Activated CD8-positive, alpha-beta memory T cell treated with anti-CD3 and anti-CD28 coated beads for 48 hours (primary cell): ENCODE measurements at regions not wholly inside any gene's neighbourhood (a gene's known extent, or its start where the extent isn't known, plus 50 kb on each side); places are given as distances from the start of the nearest gene placed in this dataset.

Experiments used
- DNase-seq, 3 experiments: peaks; one replicate each; pipeline ENCODE4 v3.0.0-alpha.2; 2020; ENCODE audit warnings: low read depth in 2 of 3, low spot score in 2 of 3

GRCh38 chr7:33725111-33726025 is 180.0 kb upstream of the BMPER start:
- no peak for DNase-seq

GRCh38 chr7:33726582-33726981 is 178.8 kb upstream of the BMPER start:
- DNase-seq: no peak

DNA sequence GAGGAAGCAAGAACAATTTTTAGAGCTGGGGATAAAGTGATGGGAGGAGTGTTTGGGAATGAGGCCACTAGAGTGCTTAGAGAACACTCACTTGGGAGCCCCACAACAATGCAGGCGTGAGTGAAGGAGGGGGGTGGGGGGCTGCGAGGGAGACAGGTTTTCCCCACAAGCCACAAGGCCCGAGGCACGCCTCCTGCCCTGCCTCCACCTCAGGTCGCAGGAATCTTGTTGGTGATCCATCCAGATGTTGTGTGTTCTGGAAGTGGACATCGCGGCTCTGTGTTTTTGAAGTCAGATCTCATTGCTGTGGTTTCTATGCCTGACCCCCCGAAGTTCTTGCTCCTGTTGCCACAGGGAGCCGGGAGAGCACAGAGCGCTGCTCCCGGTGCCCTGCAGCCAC is 178.0 kb upstream of the BMPER start:
- no peak for DNase-seq

DNA sequence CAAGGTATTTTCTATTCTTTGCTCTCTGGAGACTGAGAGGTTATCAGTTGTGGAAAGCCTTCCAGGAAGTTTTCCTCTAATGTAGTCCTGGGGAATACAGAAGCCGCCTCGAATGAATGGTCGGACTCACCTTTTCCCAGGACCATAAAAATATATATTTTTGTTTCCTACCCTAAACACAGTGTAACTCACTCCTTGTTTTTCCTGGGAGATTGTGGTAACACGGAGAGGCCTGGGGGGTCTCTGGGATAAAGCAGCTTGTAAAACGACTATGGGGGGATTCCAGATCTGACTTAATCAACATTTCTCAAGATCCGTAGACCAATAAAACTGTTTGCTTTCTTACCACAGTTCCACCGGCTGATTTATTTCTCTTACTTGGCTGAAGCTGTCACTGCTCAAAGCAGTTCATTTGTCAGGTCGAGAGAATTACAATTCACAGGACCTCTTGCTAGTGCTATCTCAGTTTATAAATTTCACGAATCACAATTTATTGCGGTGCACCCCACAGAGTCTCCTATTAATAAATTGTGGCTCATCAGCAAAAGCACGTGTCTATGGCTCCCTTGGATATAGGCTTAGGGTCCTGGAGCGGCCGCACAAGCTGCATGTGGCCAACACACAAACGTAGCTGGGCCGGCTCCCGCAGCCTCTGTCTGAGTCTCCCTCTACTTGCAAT is 176.3 kb upstream of the BMPER start:
- no peak for DNase-seq

- DNase-seq: no peak
Observed at GRCh38 chr7:33729726-33730125, 175.6 kb upstream of the BMPER start.

DNA sequence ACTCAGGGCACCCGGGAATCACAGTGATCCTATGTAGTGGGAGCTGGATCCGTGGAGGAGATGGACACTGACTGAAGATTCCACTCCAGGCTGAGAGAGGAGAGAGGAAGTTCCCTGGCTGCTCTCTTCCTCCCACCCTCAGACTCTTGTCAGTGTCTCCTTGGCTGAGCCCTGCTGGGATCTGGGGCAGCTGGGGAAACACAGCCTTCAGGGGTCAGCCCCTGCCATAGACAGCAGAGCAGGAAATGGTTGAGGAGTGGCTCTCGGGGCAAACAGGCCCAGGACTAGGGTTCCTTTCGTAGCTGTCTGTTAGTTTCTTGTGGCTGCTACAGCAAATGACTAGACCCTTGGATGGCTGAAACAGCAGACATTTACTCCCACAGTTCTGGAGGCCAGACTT is 174.4 kb upstream of the BMPER start:
- DNase-seq: no peak

GRCh38 chr7:33731912-33732311 is 173.4 kb upstream of the BMPER start:
- no peak for DNase-seq

DNA sequence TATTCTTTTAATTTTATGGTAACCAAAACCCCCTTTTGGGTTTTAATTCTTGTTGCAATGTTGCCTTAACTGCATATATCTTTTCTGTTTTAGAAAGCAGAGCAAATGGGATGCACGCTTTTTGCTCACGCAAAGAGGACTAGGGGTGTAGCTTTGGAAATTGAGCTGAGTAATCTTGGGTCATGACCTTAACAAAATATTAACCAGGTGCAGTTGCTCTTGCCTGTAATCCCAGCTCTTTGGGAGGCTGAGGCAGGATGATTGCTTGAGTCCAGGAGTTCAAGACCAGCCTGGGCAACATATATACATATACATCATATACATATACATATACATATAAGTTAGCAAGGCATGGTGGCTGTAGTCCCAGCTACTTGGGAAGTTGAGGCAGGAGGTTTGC is 172.9 kb upstream of the BMPER start:
- DNase-seq: no peak

DNA sequence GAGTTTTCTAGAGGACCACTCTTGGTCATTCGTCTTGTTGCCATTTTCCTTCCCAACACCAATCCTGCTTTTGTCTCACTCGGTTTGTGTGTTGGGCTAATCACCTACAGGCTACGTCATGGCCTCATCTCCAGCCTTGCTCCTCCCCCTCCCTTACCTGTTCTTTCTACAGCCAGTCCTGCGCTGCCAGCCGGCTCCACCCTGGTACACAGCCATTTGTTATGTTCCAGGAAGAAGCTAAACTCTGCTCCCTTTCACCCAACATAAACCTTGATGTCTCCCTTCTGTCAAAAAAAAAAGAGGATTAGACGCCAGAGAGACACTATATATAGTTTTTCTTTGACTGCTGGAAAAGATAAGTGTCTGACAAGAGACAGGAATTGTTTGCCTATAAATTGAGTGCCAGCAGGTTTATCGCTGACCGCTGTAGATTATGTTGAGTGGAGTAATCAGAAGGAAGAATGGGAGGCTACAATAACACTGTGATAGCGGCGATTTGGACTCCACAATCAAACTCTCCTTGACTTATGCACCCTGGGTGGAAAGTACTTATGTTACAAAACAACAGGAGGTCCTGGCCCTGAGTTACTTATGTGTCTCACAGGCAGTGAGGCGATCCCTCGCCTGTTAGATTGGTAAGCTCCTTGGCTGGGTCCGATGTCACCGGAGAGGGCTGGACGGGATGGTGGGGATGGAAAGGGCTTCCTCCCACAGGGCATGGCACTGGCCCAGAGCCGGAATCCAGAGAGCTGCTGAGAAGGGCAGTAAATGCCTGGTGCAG is 171.3 kb upstream of the BMPER start:
- no peak for DNase-seq

DNA sequence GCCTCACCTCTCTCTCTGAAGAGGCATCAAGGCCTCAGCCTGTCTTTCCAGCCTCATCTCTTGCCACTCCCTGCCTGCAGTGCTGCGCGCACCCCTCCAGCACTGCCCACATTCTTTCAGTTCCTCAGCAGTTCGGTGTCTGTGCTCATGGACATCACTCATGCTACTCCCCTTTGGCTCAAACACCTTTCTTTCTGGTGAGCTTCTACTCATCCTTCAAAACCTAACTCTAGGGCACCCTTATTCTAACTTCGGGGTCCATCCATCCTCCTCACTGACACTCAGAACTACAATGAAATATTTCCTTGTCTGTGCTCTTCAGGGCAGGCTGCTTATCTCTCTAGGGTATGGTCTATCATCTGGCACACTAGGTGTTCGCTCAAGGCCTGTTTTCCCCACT is 169.9 kb upstream of the BMPER start:
- no peak for DNase-seq

GRCh38 chr7:33736521-33737221 is 168.7 kb upstream of the BMPER start:
- DNase-seq: no peak

DNA sequence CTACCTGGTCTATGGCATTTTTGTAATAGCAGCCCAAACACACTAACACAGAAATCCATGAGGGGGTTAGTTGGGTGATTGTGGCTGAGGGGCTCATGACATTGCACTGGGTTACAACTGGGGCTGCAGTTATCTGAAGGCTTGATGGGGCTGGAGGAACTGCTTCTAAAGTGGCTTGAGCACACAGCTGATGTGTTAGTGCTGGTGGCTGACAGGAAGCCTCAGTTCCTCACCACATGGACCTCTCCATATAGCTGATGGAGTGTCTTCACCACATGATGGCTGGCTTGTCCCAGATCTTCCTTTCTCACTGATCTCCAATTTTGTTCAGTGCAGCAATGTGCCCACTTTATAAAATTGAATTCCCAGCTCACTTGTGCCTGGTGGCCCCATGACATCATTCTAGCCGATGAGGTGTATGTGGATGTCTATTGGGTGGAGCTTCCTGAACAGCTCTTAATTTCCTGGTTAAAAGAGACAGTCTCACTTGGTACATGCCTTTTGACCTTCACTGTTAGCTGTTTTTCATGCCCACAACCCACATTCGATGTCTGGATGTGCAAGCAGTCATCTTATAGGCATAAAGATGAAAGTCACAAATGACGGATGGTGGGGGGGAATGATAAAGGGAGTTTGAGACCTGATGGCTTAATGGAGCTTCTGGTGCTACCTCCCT is 166.9 kb upstream of the BMPER start:
- no peak for DNase-seq

GRCh38 chr7:33739286-33739685 is 166.1 kb upstream of the BMPER start:
- no peak for DNase-seq

DNA sequence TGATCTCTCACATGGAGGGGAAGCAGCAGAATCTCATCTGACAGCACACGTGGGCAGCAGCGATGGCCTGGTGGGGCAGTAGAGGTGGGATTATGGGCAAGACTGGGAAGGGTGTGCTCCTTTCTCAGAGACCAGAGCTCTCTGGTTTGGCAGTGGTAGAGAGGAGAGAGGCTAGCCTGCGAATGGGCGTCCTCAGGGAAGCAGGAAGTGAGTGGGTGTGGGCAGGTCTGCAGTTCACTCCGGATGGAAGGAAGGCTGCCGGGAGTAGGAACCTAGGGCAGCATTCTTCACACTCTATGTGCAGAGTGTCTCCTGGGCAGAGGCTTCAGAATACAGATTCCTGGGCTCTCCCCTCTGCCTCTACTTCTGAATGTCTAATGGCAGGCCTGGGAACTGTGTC is 162.8 kb upstream of the BMPER start:
- no peak for DNase-seq

- no peak for DNase-seq
Observed at GRCh38 chr7:33742999-33743587, 162.2 kb upstream of the BMPER start.

- DNase-seq: no peak
Observed at GRCh38 chr7:33743594-33743993, 161.7 kb upstream of the BMPER start.

DNA sequence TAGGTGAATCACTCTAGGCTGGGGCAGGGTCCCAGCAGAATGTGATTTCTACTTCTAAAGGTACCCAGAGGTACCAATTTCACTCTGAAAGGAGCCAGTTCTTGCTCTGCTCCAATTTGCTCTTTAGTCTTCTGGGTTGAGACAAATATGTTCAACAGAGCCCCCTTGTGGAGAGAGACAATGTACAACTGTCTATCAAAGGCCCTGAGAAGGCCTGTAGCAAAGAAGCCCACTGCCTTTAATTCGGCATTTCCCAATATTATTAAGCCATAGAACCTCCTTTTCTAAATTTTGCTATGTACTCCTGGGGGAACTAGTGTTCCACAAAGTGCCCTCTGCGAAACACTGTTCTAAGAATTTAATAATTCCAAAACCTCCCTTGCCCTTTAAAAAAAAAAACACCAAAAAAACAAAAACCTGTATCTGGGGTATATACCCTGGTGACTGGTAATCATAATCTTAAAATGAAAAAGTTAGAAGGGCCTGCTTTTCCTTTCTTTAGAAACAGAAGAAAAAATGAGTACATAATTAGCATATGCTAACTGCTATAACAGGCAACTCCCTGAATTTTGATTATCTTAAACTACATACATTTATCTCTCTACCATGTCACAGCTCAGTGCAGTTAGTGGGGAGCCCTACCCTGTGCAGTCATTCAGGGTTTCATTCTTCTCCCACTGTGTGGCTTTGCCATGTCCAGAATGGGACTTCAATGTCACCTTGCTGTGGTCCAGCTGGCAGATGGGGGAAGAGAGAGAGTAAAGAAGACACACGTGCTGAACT is 160.9 kb upstream of the BMPER start:
- DNase-seq: no peak

DNA sequence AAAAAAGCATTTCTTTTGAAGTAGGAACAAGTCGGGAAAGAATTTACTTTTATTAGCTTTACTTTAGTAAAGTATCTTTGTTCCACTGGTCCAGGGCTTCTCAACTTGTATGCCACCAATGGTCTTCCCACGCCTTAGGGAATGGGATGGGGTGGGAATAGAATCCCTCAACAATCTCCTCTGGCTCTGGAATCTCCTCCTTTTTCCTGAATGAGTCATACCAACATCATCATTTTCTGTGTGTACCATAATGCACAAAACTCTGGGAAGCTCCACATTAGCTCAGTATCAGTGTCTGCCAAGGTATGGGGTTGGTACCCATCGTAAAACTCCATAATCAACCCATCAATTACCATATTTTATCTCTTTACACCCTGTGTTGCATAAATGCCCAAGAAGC is 159.4 kb upstream of the BMPER start:
- DNase-seq: no peak

GRCh38 chr7:33748793-33749192 is 156.5 kb upstream of the BMPER start:
- no peak for DNase-seq

- no peak for DNase-seq
Observed at GRCh38 chr7:33750177-33750576, 155.2 kb upstream of the BMPER start.
